K562 (cell line): ENCODE measurements at regions not wholly inside any gene's neighbourhood (a gene's known extent, or its start where the extent isn't known, plus 50 kb on each side); places are given as distances from the start of the nearest gene placed in this dataset.

ENCODE experiments used
- ATAC-seq: fragments of 200-7000 bp; cut with Tn5 transposase; 3 replicates; pipeline ENCODE4 v1.9.1; 2020; ENCODE audit warnings: moderate library complexity
- BruUV-seq: library from RNA; stranded (reverse); fragments of 400-500 nt; replicated peaks from 2 replicates; lab custom pipeline; 2021; lab: Mats Ljungman, UMichigan
- CTCF ChIA-PET: fragments of 300-600 bp; formaldehyde crosslinking; extraction: SDS; loops from one replicate; lab custom pipeline; 2021; ENCODE audit warnings: low intra/inter-chr PET ratio; lab: Yijun Ruan, JAX
- POLR2A ChIA-PET: fragments of 300-600, 350-650 bp; sonication (Branson Sonifier 250); formaldehyde crosslinking; extraction: SDS; loops from one replicate; lab custom pipeline; 2021; ENCODE audit warnings: antibody characterized with exemption, inconsistent platforms; lab: Yijun Ruan, JAX
- DNase-seq, 4 experiments: peaks; one replicate each; pipeline versions ENCODE4 v3.0.0 to v3.0.0-alpha.2; 2011 to 2018; ENCODE audit warnings: low spot score in 3 of 4, mixed read lengths in 3 of 4; ENCODE audit errors: extremely low read depth in 1 of 4
- FAIRE-seq: peaks from 2 replicates; lab custom pipeline; 2011; peaks lifted over from hg19 to GRCh38; lab: Jason Lieb, UNC
- H2AFZ ChIP-seq: 2 replicates; pipeline ENCODE4 v1.6.0; 2011; ENCODE audit warnings: low read depth, low read length, control low read depth, inconsistent platforms
- H3K27ac ChIP-seq: fragments of 200-600 bp; 3 replicates; pipeline ENCODE4 v1.8.0; 2011; ENCODE audit warnings: low read depth, mild to moderate bottlenecking, control low read depth, inconsistent platforms, low read length, moderate library complexity, mixed read lengths; ENCODE audit errors: extremely low read depth
- H3K27me3 ChIP-seq, 2 experiments: fragments of 300-600 bp in 1 of 2; 2 replicates in 1 of 2; 3 replicates in 1 of 2; pipeline versions ENCODE4 v1.6.0 to v1.8.0; 2011; ENCODE audit warnings: inconsistent platforms in 2 of 2, low read length in 2 of 2, mild to moderate bottlenecking in 1 of 2, mixed read lengths in 1 of 2, moderate library complexity in 1 of 2; ENCODE audit not compliant: control insufficient read depth in 2 of 2, insufficient read depth in 2 of 2
- H3K36me3 ChIP-seq: fragments of 300-600 bp; 3 replicates; pipeline ENCODE4 v1.8.0; 2011; ENCODE audit warnings: mild to moderate bottlenecking, low read length, inconsistent platforms; ENCODE audit not compliant: control insufficient read depth, insufficient read depth
- H3K4me1 ChIP-seq, 2 experiments: fragments of 200-600 bp in 1 of 2; replicated peaks in 1 of 2; 2 replicates in 1 of 2; 3 replicates in 1 of 2; pipeline versions ENCODE4 v1.5.1 to v1.8.0; 2011; ENCODE audit warnings: inconsistent platforms in 2 of 2, low read length in 2 of 2, mild to moderate bottlenecking in 1 of 2, mixed read lengths in 1 of 2, moderate library complexity in 1 of 2; ENCODE audit not compliant: control insufficient read depth in 2 of 2, insufficient read depth in 2 of 2
- H3K4me2 ChIP-seq: 2 replicates; pipeline ENCODE4 v1.6.1; 2011; ENCODE audit warnings: low read length, control low read depth, inconsistent platforms, mixed read lengths; ENCODE audit not compliant: insufficient read depth
- H3K4me3 ChIP-seq: fragments of 200-600 bp; sonication (generic), shearing (Covaris generic); 2 replicates; pipeline ENCODE4 v1.5.1; 2016; ENCODE audit warnings: control low read depth, inconsistent platforms
- H3K79me2 ChIP-seq: fragments of 200-600 bp; 3 replicates; pipeline ENCODE4 v1.8.0; 2011; ENCODE audit warnings: low read length, inconsistent platforms; ENCODE audit not compliant: control insufficient read depth, insufficient read depth
- H3K9ac ChIP-seq, 2 experiments: 2 replicates each; pipeline versions ENCODE4 v1.6.0 to v1.6.1; 2011; ENCODE audit warnings: low read depth in 2 of 2, low read length in 2 of 2, control low read depth in 1 of 2, inconsistent platforms in 1 of 2, mild to moderate bottlenecking in 1 of 2, mixed read lengths in 1 of 2; ENCODE audit not compliant: insufficient read depth in 1 of 2
- H3K9me1 ChIP-seq: one replicate; pipeline ENCODE4 v1.6.0; 2011; ENCODE audit warnings: inconsistent platforms, mild to moderate bottlenecking, low read length, moderate library complexity; ENCODE audit not compliant: control insufficient read depth, insufficient read depth
- H3K9me3 ChIP-seq: replicated peaks from 2 replicates; pipeline ENCODE4 v1.5.1; 2011; ENCODE audit warnings: low read depth, low read length, inconsistent platforms; ENCODE audit not compliant: control insufficient read depth, insufficient read depth
- H4K20me1 ChIP-seq: replicated peaks from 2 replicates; pipeline ENCODE4 v1.6.1; 2011; ENCODE audit warnings: low read length, inconsistent platforms, mixed read lengths; ENCODE audit not compliant: control insufficient read depth, insufficient read depth
- CSDE1 ChIP-seq, 2 experiments: fragments of 450-650 bp; IDR thresholded peaks; 2 replicates each; pipeline ENCODE4 v1.6.1; 2016; ENCODE audit warnings: mild to moderate bottlenecking in 1 of 2
- ESRRB ChIP-seq: fragments of 250-450 bp; sonication (Bioruptor Pico); IDR thresholded peaks from 2 replicates; pipeline ENCODE4 v1.5.0; 2020; ENCODE audit warnings: mild to moderate bottlenecking, moderate library complexity, borderline replicate concordance
- MAFK ChIP-seq: IDR thresholded peaks from 2 replicates; pipeline ENCODE4 v1.6.1; 2011; ENCODE audit warnings: low read length, improper control_type of control experiment
- NR4A1 ChIP-seq, 2 experiments: fragments of 250-450 bp in 1 of 2; fragments of 450-650 bp in 1 of 2; sonication (Bioruptor Pico) in 1 of 2; IDR thresholded peaks; 2 replicates each; pipeline versions ENCODE4 v1.4.0 to v1.6.1; 2016 to 2020; ENCODE audit warnings: mild to moderate bottlenecking in 2 of 2, missing compliant biosample characterization in 1 of 2, missing genetic modification characterization in 1 of 2, moderate library complexity in 1 of 2
- RBM14 ChIP-seq: fragments of 200-400 bp; formaldehyde crosslinking; IDR thresholded peaks from 2 replicates; pipeline ENCODE4 v1.6.1; 2018; ENCODE audit warnings: low read depth, mild to moderate bottlenecking, low read length, moderate library complexity, borderline replicate concordance; ENCODE audit not compliant: insufficient read depth
- SPI1 ChIP-seq: IDR thresholded peaks from 2 replicates; pipeline ENCODE4 v1.6.1; 2011; ENCODE audit warnings: low read depth, low read length, control low read depth, borderline replicate concordance
- ZBTB8A ChIP-seq: fragments of 450-650 bp; IDR thresholded peaks from 2 replicates; pipeline ENCODE4 v1.6.1; 2018; ENCODE audit warnings: mild to moderate bottlenecking, moderate library complexity; ENCODE audit not compliant: partially characterized antibody
- ZNF780A ChIP-seq: fragments of 250-450 bp; sonication (Bioruptor Pico); IDR thresholded peaks from 2 replicates; pipeline ENCODE4 v1.5.0; 2021; ENCODE audit warnings: mild to moderate bottlenecking
- ZNF830 ChIP-seq: fragments of 250-450 bp; sonication (Bioruptor Pico); IDR thresholded peaks from 2 replicates; pipeline ENCODE4 v1.5.0; 2021; ENCODE audit warnings: mild to moderate bottlenecking
- WGBS: fragments of 100-300 bp; shearing (Covaris generic); methylation state at CpG from one replicate; pipeline ENCODE4 v1.1.6; 2016; ENCODE audit warnings: low coverage, mixed read lengths; ENCODE audit not compliant: insufficient coverage; ENCODE audit errors: missing lambda C conversion rate; 5-methylcytosine and 5-hydroxymethylcytosine counted together
- in situ Hi-C: fragments of 300-500 bp; cut with MboI; formaldehyde crosslinking; loops from 4 replicates; pipeline ENCODE4 v1.15.0; 2018; ENCODE audit warnings: inconsistent platforms, mixed read lengths
- intact Hi-C: fragments of 100-400 bp; cut with micrococcal nuclease; formaldehyde crosslinking; loops from 2 replicates; pipeline ENCODE4 v1.14.2; 2022
- TF ChIP-seq, protein P1 (sequence below): fragments of 450-650 bp; IDR thresholded peaks from 2 replicates; pipeline ENCODE4 v1.6.1; 2016; ENCODE audit warnings: antibody characterized with exemption
- TF ChIP-seq, protein P2 (sequence below): fragments of 450-650 bp; IDR thresholded peaks from 2 replicates; pipeline ENCODE4 v1.6.1; 2014; ENCODE audit warnings: low read depth, mild to moderate bottlenecking, moderate library complexity, borderline replicate concordance
- TF ChIP-seq, protein P3 (sequence below): sonication (generic); formaldehyde crosslinking; IDR thresholded peaks from 2 replicates; pipeline ENCODE4 v1.8.1; 2023; ENCODE audit warnings: mild to moderate bottlenecking, missing genetic modification reagents
- TF ChIP-seq, protein P4 (sequence below): fragments of 250-450 bp; sonication (Bioruptor Pico); IDR thresholded peaks from 2 replicates; pipeline ENCODE4 v1.8.0; 2021; ENCODE audit warnings: moderate library complexity, mild to moderate bottlenecking, inconsistent platforms

DNA sequence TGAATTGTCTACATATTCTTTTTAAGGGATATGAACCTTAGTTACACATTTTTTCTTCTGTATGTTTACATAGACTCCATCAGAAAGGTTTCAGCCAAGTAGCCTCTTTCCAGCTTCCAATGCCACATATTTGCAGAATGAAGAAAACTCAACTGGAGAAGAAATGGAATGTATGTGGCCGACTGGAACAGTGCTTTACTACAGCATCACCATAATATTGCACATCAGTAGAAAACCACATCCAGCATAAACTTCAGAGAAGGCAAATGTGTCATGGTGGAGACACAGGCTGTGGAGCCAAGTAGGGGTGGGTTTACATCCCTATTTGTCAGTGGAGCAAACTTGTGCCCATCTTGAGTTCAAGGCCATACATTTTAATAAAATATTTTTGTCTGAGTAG, 204.8 kb upstream of the LDB2 start (continued):
- TF ChIP-seq MAFK (no peak), ZBTB8A (no peak)

DNA sequence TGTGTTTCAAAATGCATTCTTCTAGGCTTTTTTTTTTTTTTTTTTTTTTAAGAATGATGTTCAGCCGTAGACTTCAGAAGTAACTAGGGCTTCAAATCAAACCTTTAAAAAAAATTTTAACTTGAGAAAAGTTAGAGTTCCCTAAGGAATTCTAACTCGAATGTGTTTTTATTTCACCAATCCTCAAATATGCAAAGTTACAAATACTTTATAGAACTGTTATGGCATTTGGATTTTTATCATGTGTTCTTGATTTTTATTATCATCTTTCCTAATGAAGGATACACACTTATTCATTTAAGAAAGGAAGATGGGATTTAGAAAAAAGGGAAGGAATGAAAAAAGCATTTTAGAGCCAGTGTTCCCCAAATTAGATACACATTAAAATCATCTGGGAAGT, 200.6 kb upstream of the LDB2 start:
- no peaks in the 10 kb centered on the region for H3K4me1 ChIP-seq
- 0% methylated on average over 2 of the region's 2 CpGs for WGBS
- ATAC-seq = no peak
- no peaks in the 10 kb centered on the region for H3K9me1 ChIP-seq
- TF ChIP-seq, protein P1, sequence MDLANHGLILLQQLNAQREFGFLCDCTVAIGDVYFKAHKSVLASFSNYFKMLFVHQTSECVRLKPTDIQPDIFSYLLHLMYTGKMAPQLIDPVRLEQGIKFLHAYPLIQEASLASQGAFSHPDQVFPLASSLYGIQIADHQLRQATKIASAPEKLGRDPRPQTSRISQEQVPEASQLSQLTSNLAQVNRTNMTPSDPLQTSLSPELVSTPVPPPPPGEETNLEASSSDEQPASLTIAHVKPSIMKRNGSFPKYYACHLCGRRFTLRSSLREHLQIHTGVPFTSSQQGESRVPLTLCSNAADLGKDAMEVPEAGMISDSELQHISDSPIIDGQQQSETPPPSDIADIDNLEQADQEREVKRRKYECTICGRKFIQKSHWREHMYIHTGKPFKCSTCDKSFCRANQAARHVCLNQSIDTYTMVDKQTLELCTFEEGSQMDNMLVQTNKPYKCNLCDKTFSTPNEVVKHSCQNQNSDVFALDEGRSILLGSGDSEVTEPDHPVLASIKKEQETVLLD = no peak
- TF ChIP-seq NR4A1 (CRISPR knock-in tag; IDR thresholded peaks at IDR 0.05) = no peak
- TF ChIP-seq NR4A1 (tag; IDR thresholded peaks at IDR 0.05) = no peak
- TF ChIP-seq, protein P2, sequence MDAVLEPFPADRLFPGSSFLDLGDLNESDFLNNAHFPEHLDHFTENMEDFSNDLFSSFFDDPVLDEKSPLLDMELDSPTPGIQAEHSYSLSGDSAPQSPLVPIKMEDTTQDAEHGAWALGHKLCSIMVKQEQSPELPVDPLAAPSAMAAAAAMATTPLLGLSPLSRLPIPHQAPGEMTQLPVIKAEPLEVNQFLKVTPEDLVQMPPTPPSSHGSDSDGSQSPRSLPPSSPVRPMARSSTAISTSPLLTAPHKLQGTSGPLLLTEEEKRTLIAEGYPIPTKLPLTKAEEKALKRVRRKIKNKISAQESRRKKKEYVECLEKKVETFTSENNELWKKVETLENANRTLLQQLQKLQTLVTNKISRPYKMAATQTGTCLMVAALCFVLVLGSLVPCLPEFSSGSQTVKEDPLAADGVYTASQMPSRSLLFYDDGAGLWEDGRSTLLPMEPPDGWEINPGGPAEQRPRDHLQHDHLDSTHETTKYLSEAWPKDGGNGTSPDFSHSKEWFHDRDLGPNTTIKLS = no peak
- TF ChIP-seq ESRRB = no peak
- TF ChIP-seq, protein P3, sequence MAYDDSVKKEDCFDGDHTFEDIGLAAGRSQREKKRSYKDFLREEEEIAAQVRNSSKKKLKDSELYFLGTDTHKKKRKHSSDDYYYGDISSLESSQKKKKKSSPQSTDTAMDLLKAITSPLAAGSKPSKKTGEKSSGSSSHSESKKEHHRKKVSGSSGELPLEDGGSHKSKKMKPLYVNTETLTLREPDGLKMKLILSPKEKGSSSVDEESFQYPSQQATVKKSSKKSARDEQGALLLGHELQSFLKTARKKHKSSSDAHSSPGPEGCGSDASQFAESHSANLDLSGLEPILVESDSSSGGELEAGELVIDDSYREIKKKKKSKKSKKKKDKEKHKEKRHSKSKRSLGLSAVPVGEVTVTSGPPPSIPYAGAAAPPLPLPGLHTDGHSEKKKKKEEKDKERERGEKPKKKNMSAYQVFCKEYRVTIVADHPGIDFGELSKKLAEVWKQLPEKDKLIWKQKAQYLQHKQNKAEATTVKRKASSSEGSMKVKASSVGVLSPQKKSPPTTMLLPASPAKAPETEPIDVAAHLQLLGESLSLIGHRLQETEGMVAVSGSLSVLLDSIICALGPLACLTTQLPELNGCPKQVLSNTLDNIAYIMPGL (CRISPR knock-in tag) = no peak
- no peak for TF ChIP-seq CSDE1 (IDR thresholded peaks at IDR 0.05)
- TF ChIP-seq RBM14 = no peak
- no peak for TF ChIP-seq SPI1
- TF ChIP-seq, protein P4, sequence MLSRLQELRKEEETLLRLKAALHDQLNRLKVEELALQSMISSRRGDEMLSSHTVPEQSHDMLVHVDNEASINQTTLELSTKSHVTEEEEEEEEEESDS (CRISPR knock-in tag) = no peak
- no peak for TF ChIP-seq ZNF830 (CRISPR knock-in tag)
- no peak for TF ChIP-seq ZNF780A
- TF ChIP-seq, all 486 proteins: peak for 0
- FAIRE-seq (no peak), DNase-seq (no peak)
- intact Hi-C loops (loop anchor here (10.0 kb wide), 1 partner anchor 226 kb away; no protein-coding TSS in a partner anchor), in situ Hi-C loops (no loop called here)
- CTCF ChIA-PET = no interaction called here
- no peak overlapping the region for H3K27ac ChIP-seq
- no TSS peak for BruUV-seq
- POLR2A ChIA-PET = no interaction called here
- H2AFZ ChIP-seq = no peak overlapping the region
- H3K4me2 ChIP-seq = no peak overlapping the region
- no peaks in the 10 kb centered on the region for H4K20me1 ChIP-seq
- H3K9ac ChIP-seq = no peak overlapping the region
- H3K79me2 ChIP-seq = no peaks in the 10 kb centered on the region
- no peak overlapping the region for H3K4me3 ChIP-seq
- H3K27me3 ChIP-seq = no peaks in the 10 kb centered on the region
- no peaks in the 10 kb centered on the region for H3K36me3 ChIP-seq
- no peaks in the 10 kb centered on the region for H3K9me3 ChIP-seq
